ENCODE measurements at regions not wholly inside any gene's neighbourhood (a gene's known extent, or its start where the extent isn't known, plus 50 kb on each side); places are given as distances from the start of the nearest gene placed in this dataset.

DNA sequence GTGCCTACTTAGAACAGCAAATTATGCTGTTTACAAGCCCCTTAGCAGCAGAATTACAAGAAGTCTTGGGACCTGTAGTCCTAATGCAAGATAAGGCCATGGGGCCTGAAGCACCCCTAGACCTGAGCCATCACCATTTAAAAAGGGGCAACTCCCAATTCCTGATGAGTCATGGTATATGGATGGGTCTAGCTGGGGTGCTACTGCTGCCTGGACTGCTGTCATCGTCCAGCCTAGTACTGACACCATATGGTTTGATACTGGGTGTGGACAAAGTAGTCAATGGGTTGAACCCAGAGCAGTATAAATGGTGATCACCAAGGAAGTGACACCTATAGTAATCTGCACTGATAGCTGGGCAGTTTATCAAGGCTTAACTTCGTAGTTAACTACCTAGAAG lies 450.0 kb downstream of the IPMK start:
- no peak for DNase-seq (ENCODE audit: insufficient read length, low spot score)
- FAIRE-seq = no peak
- TF ChIP-seq POLR2A (IDR thresholded peaks at IDR 0.05; ENCODE audit: low read depth, low read length) = no peak

- FAIRE-seq (no peak), DNase-seq (ENCODE audit: insufficient read length, low spot score) (no peak)
- TF ChIP-seq POLR2A (IDR thresholded peaks at IDR 0.05; ENCODE audit: low read depth, low read length) = no peak
Observed at GRCh38 chr10:57815949-57816348, 451.7 kb downstream of the IPMK start.

- no peak for TF ChIP-seq POLR2A (IDR thresholded peaks at IDR 0.05; ENCODE audit: low read depth, low read length)
- no peak for DNase-seq (ENCODE audit: insufficient read length, low spot score)
- FAIRE-seq = peak; percentile 53
Observed at GRCh38 chr10:57809961-57810360, 457.7 kb downstream of the IPMK start.

DNA sequence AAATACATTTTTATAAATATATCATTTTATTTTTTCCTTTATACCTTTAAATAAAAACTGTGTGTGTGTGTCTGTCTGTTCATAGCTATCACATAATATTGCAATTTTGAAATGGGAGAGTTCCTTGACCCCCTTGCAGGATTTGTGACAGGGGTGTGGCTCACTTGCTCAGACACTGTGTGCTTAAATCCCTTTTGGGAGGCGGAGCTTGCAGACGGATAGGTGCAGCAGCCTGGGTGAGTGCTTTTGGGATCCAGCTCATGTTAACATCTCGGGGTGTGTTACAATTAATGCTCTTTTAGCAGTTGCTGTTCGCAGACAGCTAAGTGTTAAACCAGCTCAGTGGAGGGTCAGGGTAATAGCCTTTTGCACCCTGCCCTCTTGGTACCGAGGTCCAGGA lies 459.8 kb downstream of the IPMK start:
- no peak for FAIRE-seq
- DNase-seq (ENCODE audit: insufficient read length, low spot score) = no peak
- TF ChIP-seq POLR2A (IDR thresholded peaks at IDR 0.05; ENCODE audit: low read depth, low read length) = no peak

- no peak for TF ChIP-seq POLR2A (IDR thresholded peaks at IDR 0.05; ENCODE audit: low read depth, low read length)
- FAIRE-seq (no peak), DNase-seq (ENCODE audit: insufficient read length, low spot score) (no peak)
Observed at GRCh38 chr10:57806675-57807074, 461.0 kb downstream of the IPMK start.

GRCh38 chr10:57799625-57800024 lies 468.1 kb downstream of the IPMK start:
- DNase-seq (ENCODE audit: insufficient read length, low spot score) (no peak), FAIRE-seq (no peak)
- TF ChIP-seq POLR2A (IDR thresholded peaks at IDR 0.05; ENCODE audit: low read depth, low read length) = no peak

DNA sequence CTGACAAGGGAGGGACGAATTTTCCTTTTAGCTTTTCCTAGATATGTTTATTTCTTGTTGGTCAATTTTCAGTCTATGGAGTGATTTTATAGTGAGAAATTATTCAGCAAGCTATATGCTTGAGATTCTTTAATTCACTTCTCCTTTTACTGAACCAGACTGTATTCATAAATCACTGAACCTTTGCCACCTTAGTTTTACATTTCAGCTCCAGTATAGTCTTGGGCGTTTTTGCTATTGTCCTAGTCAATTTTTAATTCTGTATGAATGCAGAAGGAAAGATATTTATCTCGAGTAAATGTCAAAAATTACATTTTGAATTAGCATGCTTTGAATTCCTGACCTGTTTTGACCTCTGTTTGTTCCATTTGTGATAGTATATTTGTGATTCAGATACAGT lies 468.9 kb downstream of the IPMK start:
- DNase-seq (ENCODE audit: insufficient read length, low spot score) (no peak), FAIRE-seq (no peak)
- TF ChIP-seq POLR2A (IDR thresholded peaks at IDR 0.05; ENCODE audit: low read depth, low read length) = no peak

DNA sequence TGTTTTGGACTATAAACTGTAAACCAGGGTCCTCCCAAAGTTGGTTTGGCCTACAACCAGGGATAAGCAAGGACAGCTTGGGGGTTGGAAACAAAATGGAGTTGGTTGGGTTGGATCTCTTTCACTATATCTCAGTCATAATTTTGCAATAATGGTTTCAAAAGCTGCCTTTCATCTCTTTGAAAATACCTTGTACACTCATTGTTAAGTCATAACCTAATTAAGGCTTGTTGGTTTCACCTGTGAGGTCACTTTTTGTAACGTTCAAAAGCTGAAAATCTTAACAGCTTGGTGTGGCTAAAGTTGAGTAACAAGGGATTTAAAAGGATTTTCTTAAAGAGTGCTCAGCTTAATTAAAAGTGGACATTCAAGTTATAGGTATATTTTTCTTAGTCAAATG lies 476.1 kb downstream of the IPMK start:
- FAIRE-seq = no peak
- DNase-seq (ENCODE audit: insufficient read length, low spot score) = no peak
- TF ChIP-seq POLR2A (IDR thresholded peaks at IDR 0.05; ENCODE audit: low read depth, low read length) = no peak

DNA sequence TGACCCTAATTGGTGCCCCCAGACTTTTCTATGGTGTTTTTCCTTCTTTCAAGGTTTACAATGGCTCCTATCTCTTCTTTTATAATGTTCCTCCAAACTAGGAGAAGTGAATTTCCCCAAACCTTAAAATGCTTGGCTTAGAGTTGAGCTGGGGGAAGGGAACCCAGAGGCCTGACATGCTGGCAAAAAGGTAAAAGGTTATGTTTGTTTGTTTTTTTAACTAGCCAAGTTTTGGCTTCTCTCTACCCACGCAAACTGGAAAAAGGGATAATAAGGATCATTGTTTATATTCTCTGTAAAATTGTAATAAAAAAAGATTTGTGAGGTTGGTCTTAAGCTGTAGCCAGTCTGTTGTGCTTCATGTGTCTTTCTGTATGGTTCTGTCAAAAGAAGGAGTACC lies 477.0 kb downstream of the IPMK start:
- no peak for TF ChIP-seq POLR2A (IDR thresholded peaks at IDR 0.05; ENCODE audit: low read depth, low read length)
- FAIRE-seq (no peak), DNase-seq (ENCODE audit: insufficient read length, low spot score) (no peak)

GRCh38 chr10:57788117-57788516 lies 479.6 kb downstream of the IPMK start:
- FAIRE-seq = no peak
- DNase-seq (ENCODE audit: insufficient read length, low spot score) = no peak
- TF ChIP-seq POLR2A (IDR thresholded peaks at IDR 0.05; ENCODE audit: low read depth, low read length) = no peak

DNA sequence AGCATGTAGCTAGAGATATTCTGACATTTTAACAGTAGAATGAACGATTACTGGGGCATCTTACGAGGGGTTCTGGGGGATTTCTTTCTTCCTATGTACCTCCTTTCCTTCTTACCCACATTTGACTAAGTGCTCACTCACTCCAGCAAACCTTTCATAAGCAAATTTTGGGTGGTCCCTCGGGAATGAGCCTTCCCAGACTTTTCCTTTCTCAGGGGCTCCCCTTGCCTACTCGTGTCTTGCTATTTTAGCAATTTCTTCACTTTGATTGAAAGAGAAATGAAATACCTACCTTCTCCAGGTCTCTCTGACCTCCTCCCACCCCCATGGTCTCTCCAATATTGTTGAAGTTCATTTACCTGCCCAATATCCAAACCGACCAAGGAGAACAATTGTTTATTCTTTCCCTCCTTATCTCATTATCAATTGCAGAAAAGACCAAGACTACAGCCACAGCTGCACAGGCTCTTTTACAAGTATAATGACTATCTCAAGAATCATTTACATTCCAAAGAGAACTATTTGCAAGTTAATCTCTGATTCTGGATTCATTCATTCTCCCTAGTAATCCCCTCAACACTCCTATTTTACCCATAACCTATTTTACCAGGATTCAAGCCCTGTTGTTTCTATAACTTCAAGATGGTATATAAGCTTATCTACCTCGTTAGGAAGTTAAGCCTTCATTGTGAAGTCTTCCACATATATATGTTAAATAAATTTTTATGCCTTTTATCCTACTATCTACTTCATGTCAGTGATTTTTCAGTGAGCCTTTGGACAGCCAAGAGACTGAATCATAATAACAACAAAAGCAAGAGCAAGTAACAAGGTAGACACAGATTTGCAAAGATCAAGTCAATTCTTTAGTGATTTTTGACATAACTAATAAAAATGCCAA lies 480.6 kb downstream of the IPMK start:
- no peak for DNase-seq (ENCODE audit: insufficient read length, low spot score)
- no peak for FAIRE-seq
- no peak for TF ChIP-seq POLR2A (IDR thresholded peaks at IDR 0.05; ENCODE audit: low read depth, low read length)

DNA sequence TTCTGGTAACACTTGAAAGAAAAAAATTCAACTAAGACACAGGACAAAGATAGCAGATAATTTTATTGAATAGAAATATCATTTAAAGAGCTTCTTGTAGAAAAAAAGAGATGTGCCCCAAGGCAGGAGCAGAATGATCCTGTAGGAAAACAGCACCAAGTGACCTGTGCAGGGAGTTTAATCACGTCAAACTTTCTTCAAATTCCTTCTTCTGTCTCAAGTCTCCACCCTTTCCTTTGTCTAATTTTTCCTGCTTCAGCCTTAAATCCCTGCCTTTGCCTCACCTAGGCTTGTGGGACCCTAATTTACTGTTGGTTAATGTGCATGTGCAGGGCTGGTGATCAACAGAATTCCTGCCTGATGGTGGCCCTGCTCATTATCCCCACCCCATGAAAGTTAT lies 481.4 kb downstream of the IPMK start:
- no peak for TF ChIP-seq POLR2A (IDR thresholded peaks at IDR 0.05; ENCODE audit: low read depth, low read length)
- no peak for DNase-seq (ENCODE audit: insufficient read length, low spot score)
- no peak for FAIRE-seq

DNA sequence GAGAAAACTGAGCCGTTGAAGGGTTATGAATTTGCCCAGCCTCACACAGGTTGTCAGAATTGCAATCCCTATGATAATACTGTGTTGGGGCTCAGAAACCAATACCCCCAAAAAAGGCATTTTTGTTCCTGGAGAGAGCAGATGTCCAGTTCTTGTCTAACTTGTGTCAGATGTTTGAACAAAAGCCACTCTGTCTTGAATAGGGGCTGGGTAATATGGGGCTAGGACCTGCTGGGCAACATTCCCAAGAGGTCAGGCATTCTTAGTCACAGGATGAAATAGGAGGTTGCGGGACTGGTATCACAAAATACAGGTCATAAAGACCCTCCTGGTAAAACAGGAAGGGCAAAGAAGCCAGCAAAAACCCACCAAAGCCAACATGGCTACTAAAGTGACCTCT lies 482.1 kb downstream of the IPMK start:
- FAIRE-seq (no peak), DNase-seq (ENCODE audit: insufficient read length, low spot score) (no peak)
- no peak for TF ChIP-seq POLR2A (IDR thresholded peaks at IDR 0.05; ENCODE audit: low read depth, low read length)

DNA sequence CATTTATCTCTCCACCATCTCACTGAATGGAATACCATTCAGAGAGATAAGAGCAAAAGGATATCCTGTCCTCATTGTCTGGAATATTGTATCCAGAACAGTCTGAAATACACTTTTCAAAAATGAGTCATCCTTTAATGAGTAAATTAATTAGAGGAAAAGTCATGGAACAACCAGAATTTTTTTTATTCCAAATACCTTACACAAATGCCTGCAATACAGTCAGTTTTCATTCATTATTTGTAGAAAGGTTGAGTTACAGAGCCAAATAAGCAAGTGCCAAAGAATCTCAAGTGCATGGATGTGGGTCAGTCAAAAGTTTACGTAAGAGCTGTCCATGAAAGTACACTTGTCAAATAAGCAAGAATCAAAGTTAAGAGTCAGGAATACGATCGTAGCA lies 482.6 kb downstream of the IPMK start:
- TF ChIP-seq POLR2A (IDR thresholded peaks at IDR 0.05; ENCODE audit: low read depth, low read length) = no peak
- no peak for FAIRE-seq
- no peak for DNase-seq (ENCODE audit: insufficient read length, low spot score)

- no peak for FAIRE-seq
Observed at GRCh38 chr10:57776688-57777432, 490.8 kb downstream of the IPMK start.

More at GRCh38 chr10:57776688-57777432, 490.8 kb downstream of the IPMK start:
- no peak for TF ChIP-seq POLR2A (IDR thresholded peaks at IDR 0.05; ENCODE audit: low read depth, low read length)
- no peak for DNase-seq (ENCODE audit: insufficient read length, low spot score)

Measured in H54 (cell line).